ENCODE measurements at regions not wholly inside any gene's neighbourhood (a gene's known extent, or its start where the extent isn't known, plus 50 kb on each side); places are given as distances from the start of the nearest gene placed in this dataset.

- no peak for TF ChIP-seq YY1 (IDR thresholded peaks at IDR 0.05)
- TF ChIP-seq HNF4G (IDR thresholded peaks at IDR 0.05) = no peak
- no peak for TF ChIP-seq CTCF (IDR thresholded peaks at IDR 0.05; ENCODE audit: low read depth, low read length, missing input control)
- TF ChIP-seq RAD21 (IDR thresholded peaks at IDR 0.05) = no peak
- TF ChIP-seq SP1 (IDR thresholded peaks at IDR 0.05) = no peak
- TF ChIP-seq EGR1 (IDR thresholded peaks at IDR 0.05; ENCODE audit: low read depth in 2 of 2) = no peak
- TF ChIP-seq, protein P1, sequence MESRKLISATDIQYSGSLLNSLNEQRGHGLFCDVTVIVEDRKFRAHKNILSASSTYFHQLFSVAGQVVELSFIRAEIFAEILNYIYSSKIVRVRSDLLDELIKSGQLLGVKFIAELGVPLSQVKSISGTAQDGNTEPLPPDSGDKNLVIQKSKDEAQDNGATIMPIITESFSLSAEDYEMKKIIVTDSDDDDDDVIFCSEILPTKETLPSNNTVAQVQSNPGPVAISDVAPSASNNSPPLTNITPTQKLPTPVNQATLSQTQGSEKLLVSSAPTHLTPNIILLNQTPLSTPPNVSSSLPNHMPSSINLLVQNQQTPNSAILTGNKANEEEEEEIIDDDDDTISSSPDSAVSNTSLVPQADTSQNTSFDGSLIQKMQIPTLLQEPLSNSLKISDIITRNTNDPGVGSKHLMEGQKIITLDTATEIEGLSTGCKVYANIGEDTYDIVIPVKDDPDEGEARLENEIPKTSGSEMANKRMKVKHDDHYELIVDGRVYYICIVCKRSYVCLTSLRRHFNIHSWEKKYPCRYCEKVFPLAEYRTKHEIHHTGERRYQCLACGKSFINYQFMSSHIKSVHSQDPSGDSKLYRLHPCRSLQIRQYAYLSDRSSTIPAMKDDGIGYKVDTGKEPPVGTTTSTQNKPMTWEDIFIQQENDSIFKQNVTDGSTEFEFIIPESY (IDR thresholded peaks at IDR 0.05) = no peak
- no peak for TF ChIP-seq GABPA (IDR thresholded peaks at IDR 0.05 in 1 of 2, conservative IDR thresholded peaks at IDR 0.05 in 1 of 2)
- TF ChIP-seq, protein P2, sequence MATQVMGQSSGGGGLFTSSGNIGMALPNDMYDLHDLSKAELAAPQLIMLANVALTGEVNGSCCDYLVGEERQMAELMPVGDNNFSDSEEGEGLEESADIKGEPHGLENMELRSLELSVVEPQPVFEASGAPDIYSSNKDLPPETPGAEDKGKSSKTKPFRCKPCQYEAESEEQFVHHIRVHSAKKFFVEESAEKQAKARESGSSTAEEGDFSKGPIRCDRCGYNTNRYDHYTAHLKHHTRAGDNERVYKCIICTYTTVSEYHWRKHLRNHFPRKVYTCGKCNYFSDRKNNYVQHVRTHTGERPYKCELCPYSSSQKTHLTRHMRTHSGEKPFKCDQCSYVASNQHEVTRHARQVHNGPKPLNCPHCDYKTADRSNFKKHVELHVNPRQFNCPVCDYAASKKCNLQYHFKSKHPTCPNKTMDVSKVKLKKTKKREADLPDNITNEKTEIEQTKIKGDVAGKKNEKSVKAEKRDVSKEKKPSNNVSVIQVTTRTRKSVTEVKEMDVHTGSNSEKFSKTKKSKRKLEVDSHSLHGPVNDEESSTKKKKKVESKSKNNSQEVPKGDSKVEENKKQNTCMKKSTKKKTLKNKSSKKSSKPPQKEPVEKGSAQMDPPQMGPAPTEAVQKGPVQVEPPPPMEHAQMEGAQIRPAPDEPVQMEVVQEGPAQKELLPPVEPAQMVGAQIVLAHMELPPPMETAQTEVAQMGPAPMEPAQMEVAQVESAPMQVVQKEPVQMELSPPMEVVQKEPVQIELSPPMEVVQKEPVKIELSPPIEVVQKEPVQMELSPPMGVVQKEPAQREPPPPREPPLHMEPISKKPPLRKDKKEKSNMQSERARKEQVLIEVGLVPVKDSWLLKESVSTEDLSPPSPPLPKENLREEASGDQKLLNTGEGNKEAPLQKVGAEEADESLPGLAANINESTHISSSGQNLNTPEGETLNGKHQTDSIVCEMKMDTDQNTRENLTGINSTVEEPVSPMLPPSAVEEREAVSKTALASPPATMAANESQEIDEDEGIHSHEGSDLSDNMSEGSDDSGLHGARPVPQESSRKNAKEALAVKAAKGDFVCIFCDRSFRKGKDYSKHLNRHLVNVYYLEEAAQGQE (IDR thresholded peaks at IDR 0.05) = no peak
- no peak for TF ChIP-seq MAX (IDR thresholded peaks at IDR 0.05)
- TF ChIP-seq TAF1 (conservative IDR thresholded peaks at IDR 0.05) = no peak
- no peak for TF ChIP-seq HNF4A (conservative IDR thresholded peaks at IDR 0.05)
- no peak for TF ChIP-seq JUND (IDR thresholded peaks at IDR 0.05)
Observed at GRCh38 chr20:6921717-6922386, 154.4 kb downstream of the BMP2 start.

All from liver (tissue), 3 donors.